ENCODE measurements at regions not wholly inside any gene's neighbourhood (a gene's known extent, or its start where the extent isn't known, plus 50 kb on each side); places are given as distances from the start of the nearest gene placed in this dataset.

DNA sequence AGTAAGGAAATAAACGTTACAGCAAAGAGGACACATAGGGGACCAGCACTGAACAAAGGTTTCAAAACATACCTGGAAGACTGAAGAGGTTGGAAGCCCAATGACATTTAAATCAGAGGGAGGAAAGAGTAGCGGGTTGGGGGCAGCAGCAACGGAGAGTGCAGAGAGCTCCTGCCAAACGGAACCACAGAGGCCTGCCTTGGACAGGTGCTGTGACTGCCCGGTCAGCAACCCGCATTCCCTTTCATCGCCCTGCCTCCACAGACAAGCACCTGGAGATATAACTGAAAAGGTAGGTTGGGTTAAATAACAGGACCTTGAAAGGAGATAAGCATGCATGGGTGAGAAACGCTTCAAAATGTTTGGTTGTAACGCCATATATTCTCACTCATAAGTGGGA lies 92.8 kb upstream of the SLC38A4 start:
- TF ChIP-seq MXI1 (IDR thresholded peaks at IDR 0.05; ENCODE audit: borderline replicate concordance, low read depth, low read length): no peak
- TF ChIP-seq, protein P1, sequence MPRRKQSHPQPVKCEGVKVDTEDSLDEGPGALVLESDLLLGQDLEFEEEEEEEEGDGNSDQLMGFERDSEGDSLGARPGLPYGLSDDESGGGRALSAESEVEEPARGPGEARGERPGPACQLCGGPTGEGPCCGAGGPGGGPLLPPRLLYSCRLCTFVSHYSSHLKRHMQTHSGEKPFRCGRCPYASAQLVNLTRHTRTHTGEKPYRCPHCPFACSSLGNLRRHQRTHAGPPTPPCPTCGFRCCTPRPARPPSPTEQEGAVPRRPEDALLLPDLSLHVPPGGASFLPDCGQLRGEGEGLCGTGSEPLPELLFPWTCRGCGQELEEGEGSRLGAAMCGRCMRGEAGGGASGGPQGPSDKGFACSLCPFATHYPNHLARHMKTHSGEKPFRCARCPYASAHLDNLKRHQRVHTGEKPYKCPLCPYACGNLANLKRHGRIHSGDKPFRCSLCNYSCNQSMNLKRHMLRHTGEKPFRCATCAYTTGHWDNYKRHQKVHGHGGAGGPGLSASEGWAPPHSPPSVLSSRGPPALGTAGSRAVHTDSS (CRISPR knock-in tag; conservative IDR thresholded peaks at IDR 0.05): no peak
- TF ChIP-seq CBX5 (CRISPR knock-in tag; IDR thresholded peaks at IDR 0.05; ENCODE audit: borderline replicate concordance): no peak
- TF ChIP-seq YEATS4 (CRISPR knock-in tag; IDR thresholded peaks at IDR 0.05; ENCODE audit: borderline replicate concordance): no peak
- no peak for TF ChIP-seq ZMYM2 (CRISPR knock-in tag; IDR thresholded peaks at IDR 0.05)
- TF ChIP-seq, protein P2, sequence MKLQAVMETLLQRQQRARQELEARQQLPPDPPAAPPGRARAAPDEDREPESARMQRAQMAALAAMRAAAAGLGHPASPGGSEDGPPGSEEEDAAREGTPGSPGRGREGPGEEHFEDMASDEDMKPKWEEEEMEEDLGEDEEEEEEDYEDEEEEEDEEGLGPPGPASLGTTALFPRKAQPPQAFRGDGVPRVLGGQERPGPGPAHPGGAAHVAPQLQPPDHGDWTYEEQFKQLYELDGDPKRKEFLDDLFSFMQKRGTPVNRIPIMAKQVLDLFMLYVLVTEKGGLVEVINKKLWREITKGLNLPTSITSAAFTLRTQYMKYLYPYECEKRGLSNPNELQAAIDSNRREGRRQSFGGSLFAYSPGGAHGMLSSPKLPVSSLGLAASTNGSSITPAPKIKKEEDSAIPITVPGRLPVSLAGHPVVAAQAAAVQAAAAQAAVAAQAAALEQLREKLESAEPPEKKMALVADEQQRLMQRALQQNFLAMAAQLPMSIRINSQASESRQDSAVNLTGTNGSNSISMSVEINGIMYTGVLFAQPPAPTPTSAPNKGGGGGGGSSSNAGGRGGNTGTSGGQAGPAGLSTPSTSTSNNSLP (IDR thresholded peaks at IDR 0.05; ENCODE audit: low read depth, low read length): no peak
- no peak for TF ChIP-seq CAMTA2 (CRISPR knock-in tag; IDR thresholded peaks at IDR 0.05; ENCODE audit: borderline replicate concordance)
- no peak for TF ChIP-seq MIER2 (CRISPR knock-in tag; IDR thresholded peaks at IDR 0.05)
- TF ChIP-seq, protein P3, sequence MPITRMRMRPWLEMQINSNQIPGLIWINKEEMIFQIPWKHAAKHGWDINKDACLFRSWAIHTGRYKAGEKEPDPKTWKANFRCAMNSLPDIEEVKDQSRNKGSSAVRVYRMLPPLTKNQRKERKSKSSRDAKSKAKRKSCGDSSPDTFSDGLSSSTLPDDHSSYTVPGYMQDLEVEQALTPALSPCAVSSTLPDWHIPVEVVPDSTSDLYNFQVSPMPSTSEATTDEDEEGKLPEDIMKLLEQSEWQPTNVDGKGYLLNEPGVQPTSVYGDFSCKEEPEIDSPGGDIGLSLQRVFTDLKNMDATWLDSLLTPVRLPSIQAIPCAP (CRISPR knock-in tag; IDR thresholded peaks at IDR 0.05; ENCODE audit: low read depth): no peak
- no peak for TF ChIP-seq POLR2A (IDR thresholded peaks at IDR 0.05; ENCODE audit: insufficient read depth in 1 of 2, low read depth in 2 of 2, low read length in 2 of 2)
- TF ChIP-seq ZBTB33 (CRISPR knock-in tag; IDR thresholded peaks at IDR 0.05): no peak

All from HepG2 (cell line).